ENCODE measurements at regions not wholly inside any gene's neighbourhood (a gene's known extent, or its start where the extent isn't known, plus 50 kb on each side); places are given as distances from the start of the nearest gene placed in this dataset.

DNA sequence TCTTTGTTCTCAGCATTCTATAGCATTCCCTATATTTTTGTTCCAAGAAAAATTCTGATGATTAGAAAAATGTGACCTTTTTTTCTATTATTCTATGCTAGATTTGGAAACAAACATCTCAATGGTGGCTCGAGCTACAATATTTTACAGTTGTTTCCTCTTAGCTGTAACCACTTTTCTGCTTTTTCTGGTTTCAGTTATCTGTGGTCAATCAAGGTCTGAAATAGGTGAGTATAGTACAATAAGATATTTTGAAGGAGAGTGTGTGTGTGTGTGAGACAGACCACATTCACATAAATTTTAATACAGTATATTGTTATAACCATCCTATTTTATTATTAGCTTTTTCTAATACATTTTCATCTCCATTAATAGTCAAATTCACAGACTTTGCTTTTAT is 564.5 kb upstream of the GHITM start:
- ATAC-seq (no peak), DNase-seq (no peak)
- Histone ChIP-seq H3K4me1 (no peaks in the 10 kb centered on the region), H3K27me3 (no peaks in the 10 kb centered on the region), H3K4me3 (no peak overlapping the region), H3K9me3 (peaks cover 0 to 15% of the 10 kb centered on the region in 2 donors), H3K36me3 (no peaks in the 10 kb centered on the region), H3K27ac (no peak overlapping the region)
- intact Hi-C loops (cut with DNase I), result no loop called here
- TF ChIP-seq, protein P1, sequence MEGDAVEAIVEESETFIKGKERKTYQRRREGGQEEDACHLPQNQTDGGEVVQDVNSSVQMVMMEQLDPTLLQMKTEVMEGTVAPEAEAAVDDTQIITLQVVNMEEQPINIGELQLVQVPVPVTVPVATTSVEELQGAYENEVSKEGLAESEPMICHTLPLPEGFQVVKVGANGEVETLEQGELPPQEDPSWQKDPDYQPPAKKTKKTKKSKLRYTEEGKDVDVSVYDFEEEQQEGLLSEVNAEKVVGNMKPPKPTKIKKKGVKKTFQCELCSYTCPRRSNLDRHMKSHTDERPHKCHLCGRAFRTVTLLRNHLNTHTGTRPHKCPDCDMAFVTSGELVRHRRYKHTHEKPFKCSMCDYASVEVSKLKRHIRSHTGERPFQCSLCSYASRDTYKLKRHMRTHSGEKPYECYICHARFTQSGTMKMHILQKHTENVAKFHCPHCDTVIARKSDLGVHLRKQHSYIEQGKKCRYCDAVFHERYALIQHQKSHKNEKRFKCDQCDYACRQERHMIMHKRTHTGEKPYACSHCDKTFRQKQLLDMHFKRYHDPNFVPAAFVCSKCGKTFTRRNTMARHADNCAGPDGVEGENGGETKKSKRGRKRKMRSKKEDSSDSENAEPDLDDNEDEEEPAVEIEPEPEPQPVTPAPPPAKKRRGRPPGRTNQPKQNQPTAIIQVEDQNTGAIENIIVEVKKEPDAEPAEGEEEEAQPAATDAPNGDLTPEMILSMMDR (IDR thresholded peaks at IDR 0.05), result no peak

GRCh38 chr10:83577421-83577820 is 561.9 kb upstream of the GHITM start:
- DNase-seq, result no peak
- intact Hi-C loops (cut with DNase I), result no loop called here
- TF ChIP-seq, protein P1 (IDR thresholded peaks at IDR 0.05), result no peak
- Histone ChIP-seq H3K36me3 (no peaks in the 10 kb centered on the region), H3K4me3 (no peak overlapping the region), H3K4me1 (no peaks in the 10 kb centered on the region), H3K27ac (no peak overlapping the region), H3K9me3 (peaks cover 0 to 15% of the 10 kb centered on the region in 2 donors), H3K27me3 (no peaks in the 10 kb centered on the region)
- ATAC-seq, result no peak

- intact Hi-C loops (cut with DNase I), result no loop called here
- Histone ChIP-seq H3K27me3 (no peaks in the 10 kb centered on the region), H3K4me1 (no peaks in the 10 kb centered on the region), H3K36me3 (no peaks in the 10 kb centered on the region), H3K4me3 (no peak overlapping the region), H3K9me3 (peaks cover 0 to 15% of the 10 kb centered on the region in 2 donors), H3K27ac (no peak overlapping the region)
- no peak for ATAC-seq
- TF ChIP-seq, protein P1 (IDR thresholded peaks at IDR 0.05), result no peak
- no peak for DNase-seq
Measured at GRCh38 chr10:83580373-83581012, 558.8 kb upstream of the GHITM start.

- no peaks in the 10 kb centered on the region for H3K36me3 ChIP-seq
- H3K27me3 ChIP-seq, result no peaks in the 10 kb centered on the region
- peaks cover 0 to 10% of the 10 kb centered on the region in 2 donors for H3K9me3 ChIP-seq
- H3K27ac ChIP-seq, result no peak overlapping the region
- TF ChIP-seq, protein P1 (IDR thresholded peaks at IDR 0.05), result no peak
- ATAC-seq (no peak), DNase-seq (no peak)
- intact Hi-C loops (cut with DNase I), result no loop called here
- H3K4me3 ChIP-seq, result no peak overlapping the region
- H3K4me1 ChIP-seq, result no peaks in the 10 kb centered on the region
Measured at GRCh38 chr10:83582407-83583095, 556.8 kb upstream of the GHITM start.

GRCh38 chr10:83585686-83586085 is 553.6 kb upstream of the GHITM start:
- Histone ChIP-seq H3K9me3 (peaks cover 0 to 2% of the 10 kb centered on the region in 2 donors), H3K4me3 (no peak overlapping the region), H3K4me1 (no peaks in the 10 kb centered on the region), H3K36me3 (no peaks in the 10 kb centered on the region), H3K27me3 (no peaks in the 10 kb centered on the region), H3K27ac (no peak overlapping the region)
- TF ChIP-seq, protein P1 (IDR thresholded peaks at IDR 0.05), result no peak
- DNase-seq (no peak), ATAC-seq (no peak)
- intact Hi-C loops (cut with DNase I), result no loop called here
